ENCODE measurements at regions not wholly inside any gene's neighbourhood (a gene's known extent, or its start where the extent isn't known, plus 50 kb on each side); places are given as distances from the start of the nearest gene placed in this dataset.
"Not testable (repeated sequence)": the region's sequence is repeated elsewhere in the genome, so short reads cannot be mapped to it uniquely, and the experiment has no call there.

DNA sequence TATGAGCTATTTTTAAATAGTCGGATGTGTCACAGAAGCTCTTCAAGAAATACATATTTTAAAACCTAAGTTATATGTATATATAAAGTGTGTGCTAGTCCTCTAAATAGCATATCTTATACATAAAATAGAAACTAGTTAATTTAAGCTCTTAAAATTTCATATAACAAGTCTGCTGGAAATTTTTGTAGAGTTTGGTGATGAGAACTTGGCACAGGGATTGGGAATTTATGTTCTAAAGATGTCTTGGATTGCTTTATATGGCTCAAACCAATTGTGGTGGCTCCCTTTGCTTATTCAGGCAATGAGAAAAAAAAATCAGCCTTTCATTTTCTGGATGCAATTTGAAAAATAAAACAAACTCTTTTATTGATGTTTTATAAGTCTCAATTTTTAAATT lies 142.8 kb upstream of the KCNJ3 start:
- in situ Hi-C loops (cut with HindIII; ENCODE audit: low pct_unique_long_range_greater_than_20kb, low sequenced_read_pairs) = no loop called here
- no peak for DNase-seq (ENCODE audit: low read depth in 1 of 2, low spot score in 1 of 2)
- no peak for TF ChIP-seq JUND (IDR thresholded peaks at IDR 0.05; ENCODE audit: low read depth)

- in situ Hi-C loops (cut with HindIII; ENCODE audit: low pct_unique_long_range_greater_than_20kb, low sequenced_read_pairs) = no loop called here
- no peak for TF ChIP-seq JUND (IDR thresholded peaks at IDR 0.05; ENCODE audit: low read depth)
- DNase-seq (ENCODE audit: low read depth in 1 of 2, low spot score in 1 of 2) = no peak
Measured at GRCh38 chr2:154556146-154556545, 142.3 kb upstream of the KCNJ3 start.

DNA sequence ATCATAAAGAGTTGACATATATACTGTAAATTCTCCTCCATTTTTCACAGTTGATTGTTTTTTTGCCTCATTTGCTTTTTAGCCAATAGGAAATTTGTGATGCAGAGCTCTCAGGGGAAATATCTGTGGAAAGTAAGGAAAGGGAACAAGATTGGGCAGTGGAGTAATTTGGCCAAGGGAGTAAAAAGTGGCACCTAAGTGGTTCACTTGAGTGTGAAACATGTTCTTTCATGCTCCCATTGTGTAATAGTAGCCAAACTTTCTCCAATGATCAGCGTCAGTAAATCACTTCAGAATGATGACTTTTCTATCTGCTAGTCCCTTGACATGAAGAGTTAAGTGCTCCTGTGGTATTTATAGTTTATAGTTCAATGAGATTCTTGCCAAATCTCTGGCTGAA lies 141.9 kb upstream of the KCNJ3 start:
- in situ Hi-C loops (cut with HindIII; ENCODE audit: low pct_unique_long_range_greater_than_20kb, low sequenced_read_pairs) = no loop called here
- no peak for TF ChIP-seq JUND (IDR thresholded peaks at IDR 0.05; ENCODE audit: low read depth)
- DNase-seq (ENCODE audit: low read depth in 1 of 2, low spot score in 1 of 2) = no peak

DNA sequence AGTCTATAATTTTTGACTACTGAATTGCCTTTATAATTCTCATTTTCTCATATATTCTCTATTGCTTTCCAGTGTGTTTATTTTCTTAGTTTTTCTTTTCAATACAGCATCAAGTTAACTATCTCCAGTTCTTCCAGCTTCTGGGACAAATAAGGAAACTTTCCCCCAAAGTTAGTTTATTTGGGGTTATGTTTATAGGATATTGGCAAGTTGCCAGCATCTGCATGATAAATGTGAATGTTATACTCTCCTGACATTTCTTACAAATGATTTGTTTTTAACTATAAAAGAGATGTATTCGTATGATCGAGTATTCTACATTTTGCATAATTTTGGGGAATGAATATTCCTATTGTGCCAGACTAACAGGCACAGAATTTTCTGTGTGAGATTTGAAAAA lies 140.6 kb upstream of the KCNJ3 start:
- no peak for DNase-seq (ENCODE audit: low read depth in 1 of 2, low spot score in 1 of 2)
- TF ChIP-seq JUND (IDR thresholded peaks at IDR 0.05; ENCODE audit: low read depth) = no peak
- in situ Hi-C loops (cut with HindIII; ENCODE audit: low pct_unique_long_range_greater_than_20kb, low sequenced_read_pairs) = no loop called here

DNA sequence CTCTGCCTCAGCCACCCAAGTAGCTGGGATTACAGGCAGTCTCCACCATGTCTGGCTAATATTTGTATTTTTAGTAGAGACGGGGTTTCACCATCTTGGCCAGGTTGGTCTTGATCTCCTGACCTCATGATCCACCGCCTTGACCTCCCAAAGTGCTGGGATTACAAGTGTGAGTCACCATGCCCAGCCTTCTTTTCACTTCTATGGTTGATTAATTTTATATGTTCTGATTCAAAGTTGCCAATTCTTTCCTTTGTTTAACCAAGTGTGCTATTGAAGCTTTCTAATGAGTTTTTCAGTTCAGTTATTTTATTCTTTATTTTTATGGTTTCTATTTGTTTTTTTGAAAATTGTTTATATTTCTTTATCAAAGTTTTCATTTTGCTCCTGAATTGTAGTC lies 133.1 kb upstream of the KCNJ3 start:
- DNase-seq (ENCODE audit: low read depth in 1 of 2, low spot score in 1 of 2) = no peak
- TF ChIP-seq JUND (IDR thresholded peaks at IDR 0.05; ENCODE audit: low read depth) = no peak

DNA sequence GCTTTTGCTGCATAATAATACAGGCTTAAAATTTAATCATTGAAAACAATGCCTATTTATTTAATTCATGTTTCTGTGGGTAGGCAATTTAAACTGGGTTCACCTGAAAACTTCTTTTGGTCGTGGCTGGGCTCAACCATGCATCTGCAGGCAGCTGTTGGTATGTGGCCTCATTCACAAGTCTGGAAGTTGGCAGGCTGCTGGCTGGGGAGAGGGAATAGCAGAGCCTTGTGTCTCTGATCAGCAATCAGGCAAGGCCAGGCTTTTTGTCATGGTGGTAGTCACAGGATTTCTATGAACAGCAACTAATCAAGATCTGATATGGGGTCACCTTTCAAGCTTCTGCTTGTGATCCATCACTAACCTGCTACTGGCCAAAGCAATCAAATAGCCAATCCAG lies 130.1 kb upstream of the KCNJ3 start:
- TF ChIP-seq JUND (IDR thresholded peaks at IDR 0.05; ENCODE audit: low read depth) = no peak
- no peak for DNase-seq (ENCODE audit: low read depth in 1 of 2, low spot score in 1 of 2)
- in situ Hi-C loops (cut with HindIII; ENCODE audit: low pct_unique_long_range_greater_than_20kb, low sequenced_read_pairs) = no loop called here

More for the DNA sequence above, 133.1 kb upstream of the KCNJ3 start:
- in situ Hi-C loops (cut with HindIII; ENCODE audit: low pct_unique_long_range_greater_than_20kb, low sequenced_read_pairs) = no loop called here

GRCh38 chr2:154570501-154570900 lies 128.0 kb upstream of the KCNJ3 start:
- in situ Hi-C loops (cut with HindIII; ENCODE audit: low pct_unique_long_range_greater_than_20kb, low sequenced_read_pairs) = no loop called here
- no peak for TF ChIP-seq JUND (IDR thresholded peaks at IDR 0.05; ENCODE audit: low read depth)
- DNase-seq (ENCODE audit: low read depth in 1 of 2, low spot score in 1 of 2) = no peak

DNA sequence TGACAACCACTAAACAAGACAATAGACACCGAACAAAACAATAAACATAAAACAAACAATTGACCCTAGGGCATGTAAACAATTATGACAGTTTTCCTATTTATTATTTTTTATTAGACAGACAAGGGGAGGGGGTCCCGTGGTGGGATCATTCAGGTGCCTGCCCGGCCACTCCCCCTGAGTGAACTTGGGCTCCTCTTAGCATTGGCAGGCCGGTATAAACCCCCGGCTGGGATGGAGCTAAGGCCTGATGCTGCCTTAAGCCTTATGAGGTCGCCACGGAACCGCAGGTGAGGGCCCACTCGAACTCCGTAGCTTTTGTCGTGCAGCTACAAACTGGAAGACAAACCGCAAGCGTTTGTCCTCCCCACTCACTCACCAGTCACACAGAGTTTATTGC lies 121.8 kb upstream of the KCNJ3 start:
- DNase-seq (ENCODE audit: low read depth in 1 of 2, low spot score in 1 of 2); in situ Hi-C loops (cut with HindIII; ENCODE audit: low pct_unique_long_range_greater_than_20kb, low sequenced_read_pairs): not testable (repeated sequence)

DNA sequence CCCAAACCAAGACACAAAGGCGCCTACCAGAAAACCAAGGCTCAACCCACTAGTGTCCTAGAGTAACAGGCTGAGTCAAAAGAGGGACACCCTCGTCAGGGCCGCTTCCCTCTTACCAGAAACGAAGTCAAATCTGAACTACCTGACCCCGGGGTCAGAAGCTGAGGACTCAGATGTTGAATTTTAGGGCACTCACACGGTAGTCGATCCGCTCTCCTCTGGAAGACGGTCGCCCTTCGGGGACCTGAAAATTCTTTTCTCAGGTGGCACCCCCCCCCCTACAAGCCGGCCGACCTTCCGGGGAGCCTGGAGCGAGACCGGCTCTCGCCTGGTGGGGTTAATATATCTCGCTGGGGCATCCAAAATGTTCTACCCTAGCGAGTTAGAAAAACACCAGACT lies 121.1 kb upstream of the KCNJ3 start:
- TF ChIP-seq JUND (IDR thresholded peaks at IDR 0.05; ENCODE audit: low read depth) = no peak
- in situ Hi-C loops (cut with HindIII; ENCODE audit: low pct_unique_long_range_greater_than_20kb, low sequenced_read_pairs) = no loop called here
- no peak for DNase-seq (ENCODE audit: low read depth in 1 of 2, low spot score in 1 of 2)

DNA sequence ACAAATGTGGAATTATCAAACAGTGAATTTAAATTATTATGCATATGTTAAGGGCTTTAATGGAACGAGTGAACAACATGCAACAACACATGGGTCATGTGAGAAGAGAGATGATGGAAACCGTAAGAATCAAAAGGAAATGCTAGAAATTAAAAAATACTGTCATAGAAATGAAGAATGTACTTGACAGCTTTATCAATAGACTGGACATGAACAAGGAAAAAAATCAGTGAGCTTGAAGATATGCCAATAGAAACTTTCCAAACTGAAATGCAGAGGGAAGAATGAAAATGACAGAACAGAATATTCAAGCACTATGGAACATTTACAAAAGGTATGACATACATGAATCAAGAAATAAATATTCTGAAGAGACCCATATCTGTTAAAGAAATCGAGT lies 117.7 kb upstream of the KCNJ3 start:
- in situ Hi-C loops (cut with HindIII; ENCODE audit: low pct_unique_long_range_greater_than_20kb, low sequenced_read_pairs) = no loop called here
- DNase-seq (ENCODE audit: low read depth in 1 of 2, low spot score in 1 of 2) = no peak
- no peak for TF ChIP-seq JUND (IDR thresholded peaks at IDR 0.05; ENCODE audit: low read depth)

DNA sequence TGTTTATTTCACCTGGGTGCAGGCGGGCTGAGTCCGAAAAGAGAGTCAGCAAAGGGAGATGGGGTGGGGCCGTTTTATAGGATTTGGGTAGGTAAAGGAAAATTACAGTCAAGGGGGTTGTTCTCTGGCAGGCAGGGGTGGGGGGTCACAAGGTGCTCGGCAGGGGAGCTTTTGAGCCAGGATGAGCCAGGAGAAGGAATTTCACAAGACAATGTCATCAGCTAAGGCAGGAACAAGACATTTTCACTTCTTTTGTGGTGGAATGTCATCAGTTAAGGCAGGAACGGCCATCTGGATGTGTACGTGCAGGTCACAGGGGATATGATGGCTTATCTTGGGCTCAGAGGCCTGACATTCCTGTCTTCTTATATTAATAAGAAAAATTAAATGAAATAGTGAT lies 115.8 kb upstream of the KCNJ3 start:
- in situ Hi-C loops (cut with HindIII; ENCODE audit: low pct_unique_long_range_greater_than_20kb, low sequenced_read_pairs); DNase-seq (ENCODE audit: low read depth in 1 of 2, low spot score in 1 of 2): not testable (repeated sequence)

DNA sequence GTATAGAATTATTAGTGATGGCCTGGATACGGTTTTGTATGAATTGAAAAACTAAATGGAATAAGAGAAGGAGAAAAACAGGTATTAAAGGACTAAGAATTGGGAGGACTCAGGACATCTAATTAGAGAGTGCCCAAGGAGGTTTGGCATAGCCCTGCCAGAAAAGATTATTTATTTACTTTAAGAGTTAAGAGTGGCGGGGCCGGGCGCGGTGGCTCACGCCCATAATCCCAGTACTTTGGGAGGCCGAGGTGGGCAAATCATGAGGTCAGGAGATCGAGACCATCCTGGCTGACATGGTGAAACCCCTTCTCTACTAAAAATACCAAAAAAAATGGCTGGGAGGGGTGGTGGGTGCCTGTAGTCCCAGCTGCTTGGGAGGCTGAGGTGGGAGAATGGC lies 115.2 kb upstream of the KCNJ3 start:
- DNase-seq (ENCODE audit: low read depth in 1 of 2, low spot score in 1 of 2); in situ Hi-C loops (cut with HindIII; ENCODE audit: low pct_unique_long_range_greater_than_20kb, low sequenced_read_pairs): not testable (repeated sequence)

- no peak for DNase-seq (ENCODE audit: low read depth in 1 of 2, low spot score in 1 of 2)
- in situ Hi-C loops (cut with HindIII; ENCODE audit: low pct_unique_long_range_greater_than_20kb, low sequenced_read_pairs) = no loop called here
- no peak for TF ChIP-seq JUND (IDR thresholded peaks at IDR 0.05; ENCODE audit: low read depth)
Measured at GRCh38 chr2:154587739-154588138, 110.8 kb upstream of the KCNJ3 start.

- in situ Hi-C loops (cut with HindIII; ENCODE audit: low pct_unique_long_range_greater_than_20kb, low sequenced_read_pairs) = no loop called here
- TF ChIP-seq JUND (IDR thresholded peaks at IDR 0.05; ENCODE audit: low read depth) = no peak
- DNase-seq (ENCODE audit: low read depth in 1 of 2, low spot score in 1 of 2) = no peak
Measured at GRCh38 chr2:154588838-154589237, 109.7 kb upstream of the KCNJ3 start.

- in situ Hi-C loops (cut with HindIII; ENCODE audit: low pct_unique_long_range_greater_than_20kb, low sequenced_read_pairs) = no loop called here
- no peak for TF ChIP-seq JUND (IDR thresholded peaks at IDR 0.05; ENCODE audit: low read depth)
- DNase-seq (ENCODE audit: low read depth in 1 of 2, low spot score in 1 of 2) = no peak
Measured at GRCh38 chr2:154589514-154589913, 109.0 kb upstream of the KCNJ3 start.
